ENCODE measurements at regions not wholly inside any gene's neighbourhood (a gene's known extent, or its start where the extent isn't known, plus 50 kb on each side); places are given as distances from the start of the nearest gene placed in this dataset.
"Not testable (repeated sequence)": the region's sequence is repeated elsewhere in the genome, so short reads cannot be mapped to it uniquely, and the experiment has no call there.

- no peak for DNase-seq
Observed at GRCh38 chr5:2376486-2376885, 375.0 kb downstream of the IRX2 start.

DNA sequence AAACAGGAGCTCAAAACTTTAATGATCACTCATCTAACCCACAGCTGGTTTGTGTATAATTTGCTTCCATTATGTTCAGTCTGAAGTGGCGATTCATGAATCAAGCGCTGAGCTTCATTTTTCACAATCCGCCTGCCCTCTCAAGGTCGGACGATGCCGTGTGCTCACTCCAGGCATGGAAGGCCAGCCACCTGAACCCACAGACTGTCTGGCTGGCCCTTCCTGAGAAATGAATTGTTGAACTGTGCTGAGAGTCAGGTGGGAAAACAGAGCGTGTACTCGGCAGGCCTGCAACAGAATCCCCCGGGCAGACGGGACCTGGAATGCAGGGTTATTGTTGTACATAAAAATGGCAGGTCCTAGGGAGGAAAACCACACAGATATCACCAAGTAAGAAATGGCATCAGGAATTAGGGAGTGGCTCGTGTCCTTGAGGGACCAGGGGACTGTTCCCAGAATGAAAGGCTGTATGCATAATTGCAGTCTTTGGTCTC lies 375.7 kb downstream of the IRX2 start:
- DNase-seq, result no peak

GRCh38 chr5:2375291-2375690 lies 376.2 kb downstream of the IRX2 start:
- no peak for DNase-seq

- DNase-seq, result no peak
Observed at GRCh38 chr5:2374703-2375102, 376.8 kb downstream of the IRX2 start.

DNA sequence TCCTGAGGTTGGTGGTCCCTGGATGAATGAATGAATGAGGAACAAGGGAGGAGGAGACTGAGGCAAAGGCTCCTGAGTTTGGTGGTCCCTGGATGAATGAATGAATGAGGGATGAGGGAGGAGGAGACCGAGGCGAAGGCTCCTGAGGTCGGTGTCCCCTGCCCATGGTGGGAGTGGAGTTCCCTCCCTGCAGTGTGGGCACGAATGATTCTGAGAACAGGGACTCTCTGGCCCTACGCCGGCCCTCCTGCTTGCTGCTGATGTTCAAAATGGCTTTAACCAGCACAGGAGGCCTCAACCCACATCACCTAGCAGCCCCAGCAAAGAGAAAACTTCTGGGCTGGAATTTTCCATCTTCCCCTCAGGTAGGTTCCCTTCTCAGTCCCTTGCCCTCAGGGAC lies 377.8 kb downstream of the IRX2 start:
- DNase-seq, result no peak

GRCh38 chr5:2371419-2371710 lies 380.1 kb downstream of the IRX2 start:
- DNase-seq, result no peak

DNA sequence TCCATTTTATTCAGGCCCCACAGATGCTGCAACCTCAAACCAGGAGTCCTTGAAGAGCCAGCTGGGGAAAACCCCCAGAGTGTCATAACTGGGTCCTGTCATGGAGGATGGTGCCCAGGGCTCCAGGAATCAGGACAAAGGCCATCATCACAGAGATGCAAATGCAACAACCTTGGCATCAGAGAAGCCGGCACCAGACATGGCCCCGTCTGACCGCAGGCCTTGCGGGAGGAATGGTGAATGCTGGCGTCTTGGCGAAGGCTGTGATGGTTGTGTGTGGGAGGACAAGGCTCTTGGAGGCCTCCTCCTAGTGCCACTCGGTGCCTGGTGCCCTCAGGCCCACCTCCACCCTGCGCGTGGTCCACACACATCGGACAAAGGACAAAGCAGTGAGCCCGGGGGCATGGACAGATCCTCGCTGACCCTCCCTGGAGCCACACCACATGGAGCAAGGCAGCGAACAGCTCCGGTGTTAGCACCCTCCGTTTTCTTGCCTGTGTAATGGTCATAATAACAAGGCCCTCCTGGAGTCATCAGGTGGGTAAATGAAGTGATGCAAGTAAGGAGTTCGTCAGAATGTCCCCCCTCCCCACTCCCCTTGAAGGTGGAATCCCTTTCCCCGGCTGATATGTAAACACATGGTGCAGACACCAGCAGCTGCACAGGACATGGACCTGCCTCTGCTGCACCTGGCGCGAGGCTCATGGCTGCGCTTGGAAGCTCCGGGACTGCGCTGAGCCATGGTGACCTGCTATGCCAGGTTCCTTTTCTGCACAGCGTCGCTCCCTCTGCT lies 380.7 kb downstream of the IRX2 start:
- DNase-seq, result no peak

DNA sequence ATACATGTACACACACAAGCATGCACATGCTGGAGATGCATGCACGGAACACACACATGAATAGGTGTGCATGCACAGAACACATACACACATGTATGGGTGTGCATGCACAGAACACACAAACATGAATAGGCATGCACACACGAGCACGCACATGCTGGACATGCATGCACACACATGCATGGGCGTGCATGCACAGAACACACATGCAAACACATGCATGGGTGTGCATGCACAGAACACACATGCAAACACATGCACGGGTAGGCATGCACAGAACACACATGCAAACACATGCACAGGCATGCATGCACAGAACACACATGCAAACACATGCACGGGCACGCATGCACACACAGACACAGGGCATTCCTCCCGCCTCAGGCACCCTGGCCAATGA lies 382.3 kb downstream of the IRX2 start:
- DNase-seq, result no peak

- DNase-seq, result no peak
Observed at GRCh38 chr5:2366816-2367215, 384.7 kb downstream of the IRX2 start.

DNA sequence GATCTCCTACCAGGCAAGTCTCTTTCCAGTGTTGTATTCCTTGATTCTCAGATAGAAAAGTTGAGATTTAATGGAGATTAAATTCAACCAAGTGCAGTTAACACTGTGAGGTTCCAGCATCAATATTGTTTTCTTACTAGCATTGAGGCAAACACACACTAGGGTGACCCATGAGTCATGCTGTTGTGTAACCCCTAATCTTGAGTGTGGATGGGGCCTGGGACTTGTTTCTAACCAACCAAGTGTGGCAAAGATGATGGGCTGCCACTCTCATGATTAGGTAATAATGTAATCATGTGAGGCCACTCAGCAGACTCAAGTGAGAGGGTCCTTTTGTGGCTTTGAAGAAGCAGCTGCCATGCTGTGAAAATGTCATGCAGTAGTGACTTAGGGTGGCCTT lies 394.2 kb downstream of the IRX2 start:
- DNase-seq, result no peak

DNA sequence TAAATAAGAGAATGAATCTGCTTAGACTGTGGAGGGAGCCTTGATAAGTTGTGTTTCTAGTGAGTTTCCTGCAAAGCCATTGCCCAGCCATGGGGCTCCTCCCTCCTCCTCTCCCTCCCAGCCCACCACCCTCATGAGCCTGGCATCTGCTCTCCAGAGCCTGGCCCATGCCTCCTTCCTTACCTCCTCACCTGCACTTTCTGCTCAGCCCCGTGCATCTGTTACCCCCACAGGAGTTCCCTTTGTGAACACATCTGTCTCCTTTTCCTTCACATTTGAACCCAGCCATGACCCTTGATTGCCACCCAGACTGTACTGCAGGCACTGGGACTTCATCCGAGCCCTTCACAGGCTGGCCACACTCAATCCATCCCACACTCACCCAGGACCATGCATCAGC lies 395.6 kb downstream of the IRX2 start:
- DNase-seq, result no peak

DNA sequence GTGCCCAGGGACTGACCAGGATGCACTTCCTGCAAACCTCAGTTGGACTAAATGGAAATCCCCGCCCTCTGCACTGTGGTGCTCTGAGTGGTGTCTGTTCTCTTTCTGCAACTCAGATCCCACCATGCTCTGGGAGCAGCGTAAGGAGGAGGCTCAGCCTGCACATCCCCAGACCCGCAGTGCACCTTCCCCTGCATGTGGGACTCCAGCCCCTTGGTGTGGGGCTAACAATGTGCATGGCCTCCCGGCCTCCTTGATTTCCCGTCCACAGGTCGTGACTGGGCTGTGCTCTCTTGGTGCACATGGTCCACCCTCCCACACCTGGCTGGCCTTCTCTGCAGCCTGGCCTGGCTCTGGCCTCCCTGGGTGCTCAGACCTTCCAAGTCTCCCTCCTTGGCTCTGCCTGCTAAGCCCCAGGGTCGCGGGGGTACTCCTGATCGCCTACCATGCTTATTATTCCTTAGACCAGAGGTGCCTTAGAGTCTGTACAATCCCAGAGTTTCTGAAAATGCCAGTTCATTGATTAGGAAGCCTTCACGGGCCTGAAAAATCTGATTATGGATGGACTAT lies 397.5 kb downstream of the IRX2 start:
- DNase-seq, result no peak

DNA sequence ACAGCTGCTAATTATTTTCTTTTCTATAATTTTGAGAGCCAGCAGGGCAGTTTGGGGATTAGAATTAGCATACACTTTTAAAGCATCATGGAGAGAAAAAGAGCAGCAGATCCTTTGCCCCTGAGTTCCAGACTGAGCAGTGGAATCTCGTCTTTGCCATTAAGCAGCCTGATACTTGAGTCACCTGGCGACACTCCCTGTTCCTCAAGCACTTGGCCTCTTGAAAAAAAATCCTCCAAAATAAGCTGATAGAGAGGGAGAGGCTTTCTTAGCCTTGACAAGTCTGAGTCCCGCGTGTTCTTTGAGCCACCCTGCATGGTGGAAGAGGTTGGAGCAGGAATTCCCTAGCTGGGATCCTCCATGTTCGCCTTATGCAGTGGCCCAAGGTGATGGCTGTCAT lies 398.3 kb downstream of the IRX2 start:
- no peak for DNase-seq

GRCh38 chr5:2352101-2352861 lies 399.2 kb downstream of the IRX2 start:
- no peak for DNase-seq

GRCh38 chr5:2349768-2350167 lies 401.7 kb downstream of the IRX2 start:
- DNase-seq, result not testable (repeated sequence)

DNA sequence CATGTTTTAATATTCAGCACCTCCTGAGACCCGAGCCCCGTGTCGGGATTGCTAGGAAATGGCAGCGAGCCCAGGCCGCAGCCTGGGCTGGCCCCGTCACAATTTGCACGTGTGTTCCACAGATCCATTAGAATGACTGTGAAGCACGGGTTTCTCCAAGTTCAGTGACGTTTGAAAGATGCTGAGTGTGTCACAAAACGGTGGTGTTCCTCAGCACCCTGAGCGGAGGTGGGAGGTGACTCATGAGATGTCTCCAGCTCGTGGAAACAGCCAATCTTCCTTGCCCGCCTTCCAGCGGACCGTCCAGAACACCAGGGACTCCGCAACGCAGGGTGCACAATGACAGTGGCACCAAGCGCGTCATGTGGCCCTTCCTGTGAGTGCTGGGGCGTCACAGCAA lies 412.8 kb downstream of the IRX2 start:
- no peak for DNase-seq

DNA sequence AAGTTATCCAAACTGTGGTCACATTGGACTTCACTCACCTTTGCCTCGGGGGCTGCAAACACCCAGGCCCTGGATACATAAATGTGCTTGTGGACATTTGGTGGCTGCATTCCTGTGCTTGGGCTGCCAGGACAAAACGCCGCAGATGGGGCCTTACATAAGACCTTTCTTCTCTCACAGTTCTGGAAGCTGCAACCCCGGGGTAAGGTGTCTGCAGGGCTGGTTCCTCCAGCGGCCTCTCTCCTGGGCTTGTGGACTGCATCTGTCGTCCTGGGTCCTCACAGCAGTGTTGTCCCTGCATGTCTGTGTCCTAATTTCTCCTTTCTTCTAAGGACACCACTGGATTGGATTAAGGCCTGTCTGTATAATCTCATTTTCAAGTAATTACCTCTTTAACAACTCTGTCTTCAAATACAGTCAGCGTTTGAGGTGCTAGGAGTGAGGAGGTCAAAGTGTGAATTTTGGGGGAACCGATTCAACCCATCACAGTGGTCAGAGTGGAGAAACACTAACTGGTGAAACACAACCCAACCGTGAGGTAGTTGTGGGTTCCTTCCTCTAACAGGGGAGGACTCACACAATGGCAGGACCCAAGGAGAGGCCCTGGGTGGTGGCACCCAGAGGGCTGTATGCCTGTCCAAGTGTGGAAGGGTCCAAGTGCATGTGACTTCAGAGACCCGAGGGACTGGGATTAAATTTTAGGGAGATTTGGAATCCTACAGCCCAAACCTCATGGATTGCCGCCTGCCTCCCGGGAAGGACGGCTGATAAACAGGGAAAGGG lies 415.6 kb downstream of the IRX2 start:
- no peak for DNase-seq

DNA sequence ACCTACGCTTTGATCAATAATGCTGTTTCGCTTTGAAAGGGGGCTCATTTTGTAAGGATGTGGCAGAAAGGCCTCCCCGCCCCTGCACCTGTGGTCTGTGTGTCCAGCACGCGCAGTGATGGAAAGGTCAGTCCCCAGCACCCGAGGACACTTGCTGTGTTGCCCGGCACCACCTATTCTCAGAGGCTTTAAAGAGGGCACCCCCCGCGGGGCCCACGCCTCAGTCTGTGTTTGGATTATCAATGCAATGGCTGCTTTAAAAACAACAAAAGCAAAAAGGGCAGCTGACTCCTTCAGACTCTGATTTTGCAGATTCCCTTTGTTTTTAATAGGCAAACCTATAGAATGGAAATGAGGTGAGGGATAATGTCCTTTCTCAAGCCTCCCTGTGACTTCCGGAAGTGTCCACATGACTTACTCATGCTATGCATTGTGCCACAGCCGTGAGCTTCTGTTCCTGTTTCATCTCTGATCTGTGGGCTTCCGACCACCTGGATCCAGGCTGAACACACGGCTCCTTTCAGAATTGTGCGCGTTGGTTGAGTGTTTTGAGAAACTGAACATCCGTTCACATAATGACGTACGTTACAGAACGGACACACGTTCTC lies 416.2 kb downstream of the IRX2 start:
- no peak for DNase-seq

GRCh38 chr5:2334719-2335118 lies 416.8 kb downstream of the IRX2 start:
- DNase-seq, result no peak

DNA sequence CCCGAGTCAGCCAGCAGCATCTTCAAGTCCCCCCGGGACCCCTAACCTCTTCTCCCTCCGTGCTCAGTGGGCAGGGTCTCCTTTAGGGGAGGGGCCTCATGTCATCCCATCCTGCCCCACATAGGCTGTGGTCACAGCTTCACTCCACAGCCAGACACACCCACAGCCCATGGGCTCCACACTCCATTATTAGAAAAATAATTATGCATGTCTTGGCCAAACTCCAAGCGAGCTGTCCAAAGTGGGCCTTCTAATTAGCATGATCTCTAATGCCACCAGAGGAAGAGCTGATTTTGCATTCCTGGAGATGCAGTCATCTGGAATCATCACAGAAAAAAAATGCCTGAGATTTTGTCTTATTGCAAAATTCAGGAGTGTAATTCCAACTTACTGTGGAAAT lies 418.2 kb downstream of the IRX2 start:
- peak; percentile 21 for DNase-seq

DNA sequence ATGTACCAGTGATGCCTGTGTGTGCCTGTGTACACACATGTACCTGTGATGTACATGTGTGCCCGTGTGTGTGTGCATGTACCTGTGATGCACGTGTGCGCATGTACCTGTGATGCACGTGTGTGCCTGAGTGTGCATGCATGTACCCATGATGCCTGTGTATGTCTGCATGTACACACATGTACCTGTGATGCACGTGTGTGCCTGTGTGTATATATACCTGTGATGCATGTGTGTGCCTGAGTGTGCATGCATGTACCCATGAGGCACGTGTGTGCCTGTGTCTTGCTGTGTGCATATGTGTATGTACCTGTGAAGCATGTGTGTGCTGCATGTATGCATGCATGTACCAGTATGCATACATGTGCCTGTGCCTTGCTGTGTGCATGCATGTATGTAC lies 419.0 kb downstream of the IRX2 start:
- no peak for DNase-seq

DNA sequence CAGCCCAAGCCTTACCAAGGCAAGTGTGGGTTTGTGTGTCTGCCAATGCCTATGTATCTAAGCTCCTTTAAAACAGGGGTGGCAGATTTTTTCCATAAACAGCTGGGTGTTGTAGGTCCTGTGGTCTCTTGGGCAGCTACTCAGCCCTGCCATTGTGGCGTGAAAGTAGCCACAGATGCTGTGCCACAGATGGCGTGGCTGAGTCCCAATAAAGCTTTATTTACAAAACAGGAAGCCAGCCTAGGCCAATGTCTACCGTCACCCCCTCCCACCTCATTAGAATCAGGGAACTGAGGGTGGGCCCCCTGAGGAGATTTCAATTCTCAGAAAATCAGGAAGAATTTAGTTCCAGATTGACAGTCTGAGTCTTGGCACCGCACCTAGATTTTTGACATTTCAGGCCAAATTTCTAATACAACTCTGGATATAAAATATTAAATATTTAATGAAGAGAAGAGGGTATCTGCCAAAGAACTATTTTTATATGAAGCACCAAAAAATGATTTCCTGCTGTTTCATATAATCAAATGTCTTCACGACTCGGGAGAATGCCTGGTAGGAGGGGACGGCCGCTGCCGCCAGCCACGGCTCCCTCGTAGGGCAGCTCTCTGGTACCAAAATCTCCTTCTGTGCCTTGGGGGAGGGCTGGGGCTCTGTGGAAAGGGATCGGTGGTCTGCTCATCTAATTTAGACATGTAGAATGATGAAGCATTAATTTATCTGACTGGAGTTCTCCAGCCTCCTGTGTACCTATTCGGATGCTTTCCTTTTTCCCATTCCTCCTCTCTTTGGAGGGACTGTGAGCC lies 420.9 kb downstream of the IRX2 start:
- no peak for DNase-seq
